ENCODE measurements at regions not wholly inside any gene's neighbourhood (a gene's known extent, or its start where the extent isn't known, plus 50 kb on each side); places are given as distances from the start of the nearest gene placed in this dataset.

GRCh38 chr1:163528710-163529348 lies 207.1 kb downstream of the NUF2 start:
- ATAC-seq (no peak), DNase-seq (no peak)
- H3K4me1 Mint-ChIP-seq (ENCODE audit: low read depth): no peaks in the 10 kb centered on the region
- peaks cover 5% of the 10 kb centered on the region for H3K27me3 Mint-ChIP-seq (ENCODE audit: low read depth)
- no peak overlapping the region for H3K4me3 Mint-ChIP-seq
- no peaks in the 10 kb centered on the region for H3K36me3 Mint-ChIP-seq (ENCODE audit: insufficient read depth)
- no peaks in the 10 kb centered on the region for H3K9me3 Mint-ChIP-seq

- no peak overlapping the region for H3K4me3 Mint-ChIP-seq
- no peaks in the 10 kb centered on the region for H3K9me3 Mint-ChIP-seq
- no peaks in the 10 kb centered on the region for H3K36me3 Mint-ChIP-seq (ENCODE audit: insufficient read depth)
- peaks cover 3% of the 10 kb centered on the region for H3K27me3 Mint-ChIP-seq (ENCODE audit: low read depth)
- DNase-seq (no peak), ATAC-seq (no peak)
- no peaks in the 10 kb centered on the region for H3K4me1 Mint-ChIP-seq (ENCODE audit: low read depth)
Observed at GRCh38 chr1:163531345-163531744, 209.6 kb downstream of the NUF2 start.

DNA sequence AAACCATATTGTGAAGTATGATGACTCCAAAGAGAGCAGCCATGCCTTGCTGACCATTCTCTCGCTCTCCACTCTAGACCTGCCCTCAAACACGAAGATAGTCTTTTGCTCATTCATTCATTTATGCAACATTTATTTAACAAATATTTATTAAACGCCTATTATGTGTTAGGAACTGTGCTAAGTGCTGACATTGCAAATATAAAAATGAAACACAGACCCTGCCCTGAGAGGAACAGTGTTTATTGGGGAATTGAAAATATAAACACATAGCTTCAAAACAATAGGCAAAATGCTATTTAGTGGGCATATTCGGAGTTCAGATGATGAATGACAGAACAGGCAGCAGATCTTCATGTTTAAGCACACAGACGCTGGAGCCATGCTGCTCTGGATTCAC lies 213.6 kb downstream of the NUF2 start:
- no peaks in the 10 kb centered on the region for H3K4me1 Mint-ChIP-seq (ENCODE audit: low read depth)
- DNase-seq (no peak), ATAC-seq (no peak)
- H3K27me3 Mint-ChIP-seq (ENCODE audit: low read depth): peaks cover 3% of the 10 kb centered on the region
- no peaks in the 10 kb centered on the region for H3K36me3 Mint-ChIP-seq (ENCODE audit: insufficient read depth)
- no peaks in the 10 kb centered on the region for H3K9me3 Mint-ChIP-seq
- H3K4me3 Mint-ChIP-seq: no peak overlapping the region

GRCh38 chr1:163535807-163536206 lies 214.1 kb downstream of the NUF2 start:
- no peak for DNase-seq
- Mint-ChIP-seq H3K4me1 (ENCODE audit: low read depth) (no peaks in the 10 kb centered on the region), H3K9me3 (no peaks in the 10 kb centered on the region), H3K27me3 (ENCODE audit: low read depth) (peaks cover 3% of the 10 kb centered on the region), H3K36me3 (ENCODE audit: insufficient read depth) (no peaks in the 10 kb centered on the region), H3K4me3 (no peak overlapping the region)
- no peak for ATAC-seq

DNA sequence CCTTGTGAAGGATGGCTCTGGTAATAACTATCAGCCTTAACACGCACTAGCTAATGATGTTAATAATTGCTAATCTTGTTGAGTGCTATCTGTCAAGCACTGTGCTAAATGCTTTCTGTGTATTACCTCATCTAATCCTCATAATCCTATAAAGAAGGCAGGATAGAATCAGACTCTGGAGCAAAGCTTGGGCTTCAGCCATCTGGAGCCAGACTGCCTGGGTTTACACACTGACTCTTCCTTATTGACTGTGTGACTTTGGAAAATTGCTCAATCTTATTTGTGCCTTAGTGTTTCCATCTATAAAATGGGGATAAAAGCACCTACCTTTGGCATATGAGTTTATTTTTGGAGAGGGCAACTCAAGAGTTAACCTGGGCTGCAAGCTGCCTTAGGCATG lies 216.1 kb downstream of the NUF2 start:
- ATAC-seq: no peak
- Mint-ChIP-seq H3K4me3 (no peak overlapping the region), H3K9me3 (no peaks in the 10 kb centered on the region), H3K36me3 (ENCODE audit: insufficient read depth) (no peaks in the 10 kb centered on the region), H3K4me1 (ENCODE audit: low read depth) (no peaks in the 10 kb centered on the region), H3K27me3 (ENCODE audit: low read depth) (no peaks in the 10 kb centered on the region)
- DNase-seq: no peak

DNA sequence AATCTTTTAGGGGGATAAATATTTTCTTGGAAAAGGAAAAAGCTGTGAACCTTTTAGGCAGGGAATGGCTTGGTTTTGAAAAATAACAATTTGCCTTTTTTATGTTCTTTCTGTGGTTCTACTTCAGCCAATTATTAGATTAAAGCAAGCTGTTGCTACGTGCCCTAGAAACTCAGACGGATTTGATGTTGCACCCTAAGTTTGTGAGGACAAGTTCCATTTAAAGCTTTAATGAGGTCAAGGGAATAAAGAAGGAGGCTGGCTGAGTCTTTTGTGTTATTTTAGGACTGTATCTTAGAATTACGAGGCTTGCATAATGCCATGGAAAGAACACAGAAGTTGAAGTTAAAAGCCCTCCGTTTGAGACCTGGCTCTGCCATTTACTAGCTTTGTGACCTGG lies 216.9 kb downstream of the NUF2 start:
- H3K9me3 Mint-ChIP-seq: no peaks in the 10 kb centered on the region
- no peaks in the 10 kb centered on the region for H3K4me1 Mint-ChIP-seq (ENCODE audit: low read depth)
- no peak for ATAC-seq
- H3K27me3 Mint-ChIP-seq (ENCODE audit: low read depth): no peaks in the 10 kb centered on the region
- H3K4me3 Mint-ChIP-seq: no peak overlapping the region
- no peak for DNase-seq
- no peaks in the 10 kb centered on the region for H3K36me3 Mint-ChIP-seq (ENCODE audit: insufficient read depth)

DNA sequence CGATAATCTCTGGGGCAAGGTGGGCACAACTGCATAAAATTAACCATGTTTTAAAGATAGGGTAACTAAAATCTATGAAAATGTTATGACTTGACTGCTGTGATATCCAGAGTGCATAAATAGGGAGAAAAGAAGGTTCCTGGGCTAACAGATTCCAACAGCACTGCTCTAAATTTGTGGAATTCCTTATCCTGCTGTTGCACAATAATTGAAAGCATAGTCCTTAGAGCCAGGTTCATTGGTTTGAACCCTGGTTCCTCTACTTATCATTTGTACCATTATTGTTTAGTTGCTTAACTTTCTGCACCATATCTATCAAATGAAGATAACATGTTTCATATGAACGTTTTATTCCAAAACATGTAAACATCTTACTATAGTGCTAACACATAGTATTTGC lies 219.0 kb downstream of the NUF2 start:
- Mint-ChIP-seq H3K27me3 (ENCODE audit: low read depth) (no peaks in the 10 kb centered on the region), H3K9me3 (no peaks in the 10 kb centered on the region), H3K4me3 (no peak overlapping the region), H3K36me3 (ENCODE audit: insufficient read depth) (no peaks in the 10 kb centered on the region), H3K4me1 (ENCODE audit: low read depth) (no peaks in the 10 kb centered on the region)
- DNase-seq (no peak), ATAC-seq (no peak)

GRCh38 chr1:163544441-163544840 lies 222.7 kb downstream of the NUF2 start:
- Mint-ChIP-seq H3K27me3 (ENCODE audit: low read depth) (no peaks in the 10 kb centered on the region), H3K4me1 (ENCODE audit: low read depth) (no peaks in the 10 kb centered on the region), H3K36me3 (ENCODE audit: insufficient read depth) (no peaks in the 10 kb centered on the region), H3K9me3 (peaks cover 3% of the 10 kb centered on the region), H3K4me3 (no peak overlapping the region)
- ATAC-seq (no peak), DNase-seq (no peak)

DNA sequence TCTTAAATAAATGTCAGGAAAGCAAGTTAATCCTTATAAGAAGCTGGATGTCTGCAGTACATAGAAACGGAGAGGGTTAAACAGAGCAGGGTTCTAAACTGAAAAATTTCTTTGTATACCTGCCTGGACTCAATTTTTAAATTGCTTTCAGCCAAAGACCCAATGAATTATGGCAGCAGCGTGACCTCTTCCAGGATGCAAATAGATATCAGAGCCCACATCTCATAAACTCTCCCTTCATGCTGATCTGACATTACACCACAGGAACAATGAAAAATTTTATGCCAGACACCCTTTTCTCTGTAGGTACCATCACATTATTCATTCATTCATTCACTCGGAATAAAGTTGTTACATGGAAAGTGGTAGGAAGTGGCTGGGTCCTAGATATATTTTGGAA lies 236.4 kb downstream of the NUF2 start:
- no peaks in the 10 kb centered on the region for H3K36me3 Mint-ChIP-seq (ENCODE audit: insufficient read depth)
- ATAC-seq: no peak
- no peak for DNase-seq
- H3K4me1 Mint-ChIP-seq (ENCODE audit: low read depth): no peaks in the 10 kb centered on the region
- no peak overlapping the region for H3K4me3 Mint-ChIP-seq
- H3K9me3 Mint-ChIP-seq: peaks cover 3% of the 10 kb centered on the region
- no peaks in the 10 kb centered on the region for H3K27me3 Mint-ChIP-seq (ENCODE audit: low read depth)

- H3K4me1 Mint-ChIP-seq (ENCODE audit: low read depth): no peaks in the 10 kb centered on the region
- H3K36me3 Mint-ChIP-seq (ENCODE audit: insufficient read depth): no peaks in the 10 kb centered on the region
- peaks cover 3% of the 10 kb centered on the region for H3K9me3 Mint-ChIP-seq
- H3K4me3 Mint-ChIP-seq: no peak overlapping the region
- H3K27me3 Mint-ChIP-seq (ENCODE audit: low read depth): no peaks in the 10 kb centered on the region
- DNase-seq: no peak
- ATAC-seq: no peak
Observed at GRCh38 chr1:163561580-163562295, 240.0 kb downstream of the NUF2 start.

GRCh38 chr1:163562355-163562754 lies 240.6 kb downstream of the NUF2 start:
- ATAC-seq (no peak), DNase-seq (no peak)

GRCh38 chr1:163565166-163565565 lies 243.4 kb downstream of the NUF2 start:
- Mint-ChIP-seq H3K4me1 (ENCODE audit: low read depth) (no peaks in the 10 kb centered on the region), H3K27me3 (ENCODE audit: low read depth) (peaks cover 1% of the 10 kb centered on the region), H3K36me3 (ENCODE audit: insufficient read depth) (no peaks in the 10 kb centered on the region), H3K4me3 (no peak overlapping the region), H3K9me3 (peaks cover 3% of the 10 kb centered on the region)
- DNase-seq (no peak), ATAC-seq (no peak)

More at GRCh38 chr1:163562355-163562754, 240.6 kb downstream of the NUF2 start:
- Mint-ChIP-seq H3K36me3 (ENCODE audit: insufficient read depth) (no peaks in the 10 kb centered on the region), H3K4me1 (ENCODE audit: low read depth) (no peaks in the 10 kb centered on the region), H3K4me3 (no peak overlapping the region), H3K9me3 (peaks cover 3% of the 10 kb centered on the region), H3K27me3 (ENCODE audit: low read depth) (no peaks in the 10 kb centered on the region)

GRCh38 chr1:163570071-163570470 lies 248.3 kb downstream of the NUF2 start:
- H3K4me3 Mint-ChIP-seq: no peak overlapping the region
- H3K27me3 Mint-ChIP-seq (ENCODE audit: low read depth): peaks cover 1% of the 10 kb centered on the region
- no peak for ATAC-seq
- H3K4me1 Mint-ChIP-seq (ENCODE audit: low read depth): no peaks in the 10 kb centered on the region
- H3K9me3 Mint-ChIP-seq: peaks cover 3% of the 10 kb centered on the region
- no peak for DNase-seq
- no peaks in the 10 kb centered on the region for H3K36me3 Mint-ChIP-seq (ENCODE audit: insufficient read depth)

DNA sequence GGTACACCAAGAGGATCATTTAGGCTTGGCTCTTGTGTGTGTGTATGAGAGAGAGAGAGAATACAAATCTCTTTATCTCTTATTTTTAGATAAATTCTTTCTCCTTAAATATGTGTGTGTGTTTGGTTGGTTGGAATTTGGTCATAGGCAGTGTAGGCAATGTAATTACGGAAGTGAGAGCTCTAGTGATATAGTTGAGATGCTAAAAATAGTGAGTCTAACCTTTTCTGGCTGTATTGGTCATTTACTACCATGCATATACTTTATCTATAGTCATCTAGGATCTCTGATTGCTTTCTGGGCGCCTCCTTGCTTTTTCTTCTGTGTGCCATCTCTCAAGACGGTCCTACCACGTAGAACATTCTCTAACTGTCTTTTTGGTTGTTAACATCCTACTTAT lies 250.2 kb downstream of the NUF2 start:
- H3K9me3 Mint-ChIP-seq: peaks cover 3% of the 10 kb centered on the region
- no peak for ATAC-seq
- H3K4me1 Mint-ChIP-seq (ENCODE audit: low read depth): no peaks in the 10 kb centered on the region
- H3K36me3 Mint-ChIP-seq (ENCODE audit: insufficient read depth): no peaks in the 10 kb centered on the region
- H3K27me3 Mint-ChIP-seq (ENCODE audit: low read depth): peaks cover 1% of the 10 kb centered on the region
- no peak for DNase-seq
- no peak overlapping the region for H3K4me3 Mint-ChIP-seq

DNA sequence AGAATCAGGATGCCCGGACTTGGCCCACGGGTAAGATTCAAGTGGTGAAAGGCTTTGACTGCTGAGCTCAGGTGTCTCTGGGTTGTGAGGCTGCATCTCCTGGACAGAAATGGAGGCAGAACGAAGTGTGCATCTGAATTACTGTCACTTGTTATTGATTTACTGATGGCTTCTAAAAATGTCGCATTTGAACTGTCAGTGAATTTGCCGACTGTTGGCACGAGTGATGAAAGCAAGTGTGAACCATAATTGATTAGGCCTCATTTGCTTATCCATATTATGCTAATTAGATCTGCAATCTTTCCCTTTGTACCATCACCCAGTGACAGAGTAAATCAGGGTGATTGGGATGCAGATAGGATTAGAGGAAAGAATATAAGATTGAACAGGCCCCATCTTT lies 252.4 kb downstream of the NUF2 start:
- ATAC-seq: no peak
- no peaks in the 10 kb centered on the region for H3K36me3 Mint-ChIP-seq (ENCODE audit: insufficient read depth)
- peaks cover 1% of the 10 kb centered on the region for H3K27me3 Mint-ChIP-seq (ENCODE audit: low read depth)
- H3K9me3 Mint-ChIP-seq: peaks cover 3% of the 10 kb centered on the region
- no peak overlapping the region for H3K4me3 Mint-ChIP-seq
- no peaks in the 10 kb centered on the region for H3K4me1 Mint-ChIP-seq (ENCODE audit: low read depth)
- DNase-seq: no peak
